Posterior cingulate gyrus (tissue), 11 donors: ENCODE measurements at regions not wholly inside any gene's neighbourhood (a gene's known extent, or its start where the extent isn't known, plus 50 kb on each side); places are given as distances from the start of the nearest gene placed in this dataset.

Experiments
- DNase-seq, 10 donors: peaks; one replicate each; pipeline versions ENCODE4 v3.0.0 to v3.0.0-alpha.2; 2020 to 2021; ENCODE audit warnings: mixed read lengths in 3 of 10
- intact Hi-C: fragments of 100-400 bp; cut with DNase I; formaldehyde crosslinking; loops from one replicate; pipeline ENCODE4 v1.15.1; 2023

DNA sequence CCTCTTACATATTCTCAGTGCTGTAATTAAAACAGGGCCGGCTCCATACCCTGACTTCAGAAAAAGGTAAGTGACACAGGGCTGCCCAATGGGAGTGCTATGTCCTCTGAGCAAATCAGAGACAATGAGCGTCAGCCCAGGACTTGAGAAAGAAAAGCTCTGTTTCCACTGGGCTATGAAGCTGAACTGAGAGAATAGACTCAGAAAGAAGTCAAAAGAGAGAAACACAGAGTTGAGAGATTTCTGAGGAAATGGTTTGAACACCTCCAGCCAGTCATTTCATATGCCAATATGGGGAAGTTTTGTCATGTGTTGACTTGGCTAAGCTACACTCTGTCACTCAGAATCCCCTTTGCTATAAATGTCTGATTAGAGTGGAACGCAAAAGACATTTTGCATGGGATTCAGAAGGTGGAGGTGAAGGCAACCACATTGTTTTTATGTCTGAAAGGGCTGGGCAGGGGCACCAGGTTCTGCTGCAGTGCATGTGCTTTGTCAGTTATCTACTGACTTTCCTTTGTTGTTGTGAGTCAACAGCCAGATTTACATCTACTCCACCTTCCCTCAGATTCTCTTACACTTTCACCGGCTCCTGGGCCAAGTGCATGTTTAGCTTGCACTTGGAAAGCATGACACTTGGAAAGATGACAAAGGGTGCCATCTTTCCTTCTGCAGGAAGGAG, 313.3 kb downstream of the DUSP6 start:
- DNase-seq, result no peak
- intact Hi-C loops, result no loop called here

GRCh38 chr12:89033062-89033461, 319.2 kb downstream of the DUSP6 start:
- no peak for DNase-seq
- intact Hi-C loops, result no loop called here

- DNase-seq, result no peak
- intact Hi-C loops, result no loop called here
Measured at GRCh38 chr12:89029961-89030360, 322.3 kb downstream of the DUSP6 start.

DNA sequence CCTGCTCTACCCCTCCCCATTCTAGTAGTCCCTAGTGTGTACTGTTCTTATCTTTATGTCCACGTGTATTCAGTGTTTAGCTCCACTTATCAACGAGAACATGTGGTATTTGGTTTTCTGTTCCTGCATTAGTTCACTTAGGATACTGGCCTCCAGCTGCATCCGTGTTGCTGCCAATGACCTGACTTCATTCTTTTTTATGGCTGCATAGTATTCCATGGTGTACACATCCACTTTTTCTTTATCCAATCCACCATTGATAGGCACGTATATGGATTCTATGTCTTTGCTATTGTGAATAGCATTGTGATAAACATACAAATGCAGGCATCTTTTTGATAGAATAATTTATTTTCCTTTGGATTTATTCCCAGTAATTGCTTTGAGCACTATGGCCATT, 327.7 kb downstream of the DUSP6 start:
- intact Hi-C loops, result no loop called here
- no peak for DNase-seq

- intact Hi-C loops, result no loop called here
- DNase-seq, result no peak
Measured at GRCh38 chr12:89023936-89024335, 328.4 kb downstream of the DUSP6 start.

- intact Hi-C loops, result no loop called here
- DNase-seq, result peak in 1 of 10 donors; percentile 56
Measured at GRCh38 chr12:89020689-89021088, 331.6 kb downstream of the DUSP6 start.

DNA sequence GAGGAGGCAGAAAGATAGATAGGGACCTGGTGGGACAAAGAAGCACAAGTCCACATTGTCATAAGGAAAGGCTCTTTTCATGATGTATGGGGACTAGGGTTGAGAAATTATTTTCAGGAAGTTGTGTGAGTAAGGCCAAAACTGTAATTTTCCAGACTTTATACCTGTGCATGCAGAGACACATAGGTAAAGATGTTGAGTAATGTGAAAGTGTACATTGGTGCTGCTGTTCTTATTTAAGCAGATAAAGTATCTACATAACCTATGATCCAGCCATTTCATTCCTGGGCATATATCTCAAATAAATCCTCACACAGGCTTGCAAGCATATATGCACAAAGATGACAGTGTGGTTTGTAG, 332.2 kb downstream of the DUSP6 start:
- intact Hi-C loops, result no loop called here
- DNase-seq, result no peak

- intact Hi-C loops, result loop anchor here (1.0 kb wide), 1 partner anchor 510 kb away; no protein-coding TSS in a partner anchor
- DNase-seq, result peak; percentile 43 to 95 (median 78)
Measured at GRCh38 chr12:89019439-89020120, 332.7 kb downstream of the DUSP6 start.

GRCh38 chr12:89016970-89017778, 335.1 kb downstream of the DUSP6 start:
- peak in 6 of 10 donors; percentile 8 to 78 (median 16) for DNase-seq
- intact Hi-C loops, result loop anchor here (1.0 kb wide), 1 partner anchor 444 kb away; no protein-coding TSS in a partner anchor

GRCh38 chr12:89015419-89015818, 336.9 kb downstream of the DUSP6 start:
- DNase-seq, result no peak
- intact Hi-C loops, result no loop called here

DNA sequence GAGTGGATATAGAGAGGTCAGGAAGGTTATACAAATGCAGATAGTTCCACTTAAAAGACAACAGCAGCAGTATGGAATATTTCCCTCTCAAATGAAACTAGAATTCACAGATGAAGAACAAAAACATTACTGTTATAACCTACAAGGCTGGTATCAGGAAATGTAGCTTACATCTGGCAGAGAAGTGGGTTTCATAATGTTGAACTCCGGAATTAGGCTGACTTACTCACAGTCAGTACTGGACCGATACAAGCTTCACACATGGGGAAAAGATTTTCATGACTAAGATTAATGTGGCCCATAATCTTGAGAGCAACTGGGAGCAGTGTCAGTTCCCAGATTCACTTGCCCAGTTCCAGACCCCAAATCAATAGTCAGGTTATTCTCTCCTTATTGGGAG, 353.9 kb downstream of the DUSP6 start:
- intact Hi-C loops, result loop anchor here (10.0 kb wide), 3 partner anchors 104 to 884 kb away; partner anchors contain the start of genes CEP290 and TMTC3
- no peak for DNase-seq

- intact Hi-C loops, result loop anchor here (10.0 kb wide), 3 partner anchors 101 to 881 kb away; partner anchors contain the start of genes CEP290 and TMTC3
- no peak for DNase-seq
Measured at GRCh38 chr12:88996200-88996788, 356.0 kb downstream of the DUSP6 start.

DNA sequence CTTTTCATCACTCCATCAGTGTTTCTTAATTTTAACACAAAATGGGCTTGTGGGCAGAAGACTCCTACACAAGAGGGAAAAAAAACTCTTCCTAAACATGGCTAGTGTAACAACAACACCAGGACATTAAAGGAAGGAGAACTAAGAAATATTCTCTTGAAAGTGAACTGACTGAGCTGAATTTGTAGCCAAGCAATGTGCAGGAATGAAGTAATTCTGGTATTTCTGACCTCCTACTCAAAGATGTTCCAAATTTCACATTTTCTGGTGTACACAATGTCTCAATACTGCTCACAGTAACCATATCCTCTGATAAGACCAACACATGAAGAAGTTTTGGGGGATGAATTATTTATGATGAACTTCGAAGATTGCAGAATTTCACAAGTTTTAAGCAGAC, 357.3 kb downstream of the DUSP6 start:
- intact Hi-C loops, result loop anchor here (10.0 kb wide), 3 partner anchors 100 to 880 kb away; partner anchors contain the start of genes CEP290 and TMTC3
- no peak for DNase-seq

DNA sequence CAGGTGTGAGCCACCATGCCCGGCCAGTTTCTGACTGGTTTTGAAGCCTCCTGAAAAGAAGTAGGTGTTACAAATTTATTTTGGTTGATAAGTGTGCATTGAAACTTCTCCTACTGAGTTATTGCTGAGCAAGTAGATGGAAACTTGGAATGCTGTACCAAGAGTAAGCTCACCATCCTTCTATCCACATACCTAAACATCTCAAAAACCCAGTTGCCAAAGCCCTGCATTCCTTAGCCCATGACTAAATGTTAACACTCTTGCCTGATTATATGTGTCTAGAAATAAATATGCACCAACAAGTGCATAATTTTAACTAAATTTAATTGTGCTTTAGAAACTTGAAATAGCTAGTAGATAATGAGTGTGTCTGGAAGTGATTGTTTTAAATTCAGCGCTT, 357.8 kb downstream of the DUSP6 start:
- DNase-seq, result no peak
- intact Hi-C loops, result loop anchor here (10.0 kb wide), 3 partner anchors 100 to 880 kb away; partner anchors contain the start of genes CEP290 and TMTC3

DNA sequence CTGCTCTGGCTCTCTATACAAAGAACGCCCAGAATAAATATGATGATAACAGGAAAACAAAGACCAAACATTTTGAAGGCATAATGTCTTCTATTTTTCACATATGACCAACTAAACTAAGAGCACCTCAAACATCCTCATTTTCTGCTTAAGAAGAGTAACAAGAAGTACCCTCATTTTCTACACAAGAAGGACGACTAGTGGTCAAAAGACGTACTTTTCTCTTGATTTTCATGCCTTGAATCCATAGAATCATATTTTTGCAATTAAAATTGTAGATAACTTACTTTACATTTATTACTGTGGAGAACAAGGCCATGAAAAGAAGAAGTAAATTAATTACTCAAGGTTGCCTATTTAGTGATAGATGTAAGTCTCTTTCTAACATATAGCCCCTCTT, 358.6 kb downstream of the DUSP6 start:
- DNase-seq, result no peak
- intact Hi-C loops, result loop anchor here (10.0 kb wide), 3 partner anchors 99 to 879 kb away; partner anchors contain the start of genes CEP290 and TMTC3

- intact Hi-C loops, result no loop called here
- no peak for DNase-seq
Measured at GRCh38 chr12:88986056-88986455, 366.2 kb downstream of the DUSP6 start.

- intact Hi-C loops, result no loop called here
- DNase-seq, result no peak
Measured at GRCh38 chr12:88985631-88986030, 366.7 kb downstream of the DUSP6 start.

DNA sequence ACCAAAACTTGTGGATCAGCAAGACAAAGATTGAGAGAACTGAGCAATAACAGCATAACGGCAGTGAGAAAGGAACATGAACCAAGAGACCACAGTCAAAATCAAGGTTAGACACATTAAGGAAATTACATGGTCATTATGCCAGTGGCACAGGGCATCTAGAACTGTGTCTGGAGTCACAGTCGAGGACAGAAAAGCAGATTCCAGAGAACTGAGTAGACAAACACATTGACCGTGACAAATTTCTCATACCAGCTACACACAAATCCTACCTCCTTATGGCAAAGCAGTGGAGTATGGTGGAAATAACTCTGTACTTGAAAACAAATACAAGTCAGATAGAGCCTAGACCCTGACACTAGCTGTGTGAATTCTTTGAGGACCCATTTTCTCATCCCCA, 367.3 kb downstream of the DUSP6 start:
- intact Hi-C loops, result no loop called here
- no peak for DNase-seq

DNA sequence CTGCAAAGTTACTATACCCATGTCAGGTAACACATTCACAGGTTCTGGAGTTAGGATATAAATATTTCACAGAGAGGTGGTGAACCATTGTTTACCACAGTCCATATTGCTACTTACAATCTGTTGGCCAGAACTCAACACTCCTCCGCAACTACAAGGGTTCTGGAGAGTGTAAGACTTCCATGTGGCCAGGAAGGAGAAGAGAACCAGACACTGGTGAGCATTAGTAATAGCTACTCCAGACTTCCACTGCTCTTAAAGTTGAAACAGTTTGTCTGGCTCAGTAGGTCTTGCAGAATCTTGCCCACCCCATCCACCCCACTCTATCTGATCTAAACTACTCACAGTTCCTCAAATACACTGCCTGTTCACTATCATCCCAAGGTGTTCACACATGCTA, 369.6 kb downstream of the DUSP6 start:
- intact Hi-C loops, result no loop called here
- no peak for DNase-seq

- no peak for DNase-seq
- intact Hi-C loops, result no loop called here
Measured at GRCh38 chr12:88977115-88977514, 375.2 kb downstream of the DUSP6 start.

DNA sequence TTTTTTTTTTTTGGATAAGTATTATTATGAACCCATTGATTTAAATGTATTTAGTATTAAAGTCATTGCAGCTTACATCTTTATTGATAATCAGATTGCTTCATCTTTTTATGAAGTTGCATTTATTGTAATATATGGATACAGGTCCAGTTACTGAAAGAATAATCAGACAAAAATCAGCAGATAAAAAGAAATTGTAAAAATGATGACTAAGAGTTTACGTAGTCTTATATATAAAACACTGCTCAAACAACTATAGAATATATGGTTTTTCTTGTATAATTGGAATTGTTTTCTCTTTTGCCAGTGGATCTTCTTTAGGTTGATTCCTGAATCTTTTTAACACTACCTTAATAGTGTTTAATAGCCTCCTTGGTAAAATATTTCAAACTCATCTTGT, 378.3 kb downstream of the DUSP6 start:
- intact Hi-C loops, result no loop called here
- DNase-seq, result no peak
